WTC11 (cell line): ENCODE measurements at regions not wholly inside any gene's neighbourhood (a gene's known extent, or its start where the extent isn't known, plus 50 kb on each side); places are given as distances from the start of the nearest gene placed in this dataset.
"Not testable (repeated sequence)": the region's sequence is repeated elsewhere in the genome, so short reads cannot be mapped to it uniquely, and the experiment has no call there.

Experiments used
- CTCF ChIP-seq: fragments of 200-600 bp; IDR thresholded peaks from 2 replicates; pipeline ENCODE4 v1.8.0; 2022; ENCODE audit warnings: antibody characterized with exemption
- NFYB ChIP-seq: sonication (generic); formaldehyde crosslinking; conservative IDR thresholded peaks from 2 replicates; pipeline ENCODE4 v1.8.0; 2022; ENCODE audit warnings: low read depth, missing genetic modification reagents
- NR2C2 ChIP-seq: sonication (generic); formaldehyde crosslinking; IDR thresholded peaks from 2 replicates; pipeline ENCODE4 v1.8.0; 2022; ENCODE audit warnings: mild to moderate bottlenecking, missing genetic modification reagents
- PRDM15 ChIP-seq: sonication (generic); formaldehyde crosslinking; IDR thresholded peaks from 2 replicates; pipeline ENCODE4 v1.8.0; 2022; ENCODE audit warnings: missing genetic modification reagents
- TCF7 ChIP-seq: sonication (generic); formaldehyde crosslinking; IDR thresholded peaks from 2 replicates; pipeline ENCODE4 v1.8.0; 2022; ENCODE audit warnings: mild to moderate bottlenecking, low read depth, missing genetic modification reagents, moderate library complexity
- USF1 ChIP-seq: sonication (generic); formaldehyde crosslinking; IDR thresholded peaks from 2 replicates; pipeline ENCODE4 v1.8.0; 2022; ENCODE audit warnings: mild to moderate bottlenecking, missing genetic modification reagents
- ZNF317 ChIP-seq: sonication (generic); formaldehyde crosslinking; IDR thresholded peaks from 2 replicates; pipeline ENCODE4 v1.8.1; 2023; ENCODE audit warnings: low read depth, mild to moderate bottlenecking, moderate library complexity, missing genetic modification reagents, borderline replicate concordance

- TF ChIP-seq PRDM15 (CRISPR knock-in tag); TCF7; NFYB (CRISPR knock-in tag); NR2C2 (CRISPR knock-in tag); USF1 (CRISPR knock-in tag); CTCF; ZNF317 (CRISPR knock-in tag): not testable (repeated sequence)
Observed at GRCh38 chr1:149208836-149209235, 105.5 kb upstream of the NBPF9 start.
